ENCODE measurements at regions not wholly inside any gene's neighbourhood (a gene's known extent, or its start where the extent isn't known, plus 50 kb on each side); places are given as distances from the start of the nearest gene placed in this dataset.

- in situ Hi-C loops (cut with MboI; ENCODE audit: low sequenced_read_pairs), result no loop called here
These were observed 54.4 kb downstream of the NIBAN1 start for GRCh38 chr1:184919892-184920291.

GRCh38 chr1:184915463-184916090, 58.7 kb downstream of the NIBAN1 start:
- in situ Hi-C loops (cut with MboI; ENCODE audit: low sequenced_read_pairs), result no loop called here

- in situ Hi-C loops (cut with MboI; ENCODE audit: low sequenced_read_pairs), result no loop called here
These were observed 60.2 kb downstream of the NIBAN1 start for GRCh38 chr1:184914149-184914548.

- in situ Hi-C loops (cut with MboI; ENCODE audit: low sequenced_read_pairs), result no loop called here
These were observed 61.9 kb downstream of the NIBAN1 start for GRCh38 chr1:184912392-184912791.

- in situ Hi-C loops (cut with MboI; ENCODE audit: low sequenced_read_pairs), result no loop called here
These were observed 62.5 kb downstream of the NIBAN1 start for GRCh38 chr1:184911830-184912229.

GRCh38 chr1:184911103-184911745, 63.1 kb downstream of the NIBAN1 start:
- in situ Hi-C loops (cut with MboI; ENCODE audit: low sequenced_read_pairs), result no loop called here

- in situ Hi-C loops (cut with MboI; ENCODE audit: low sequenced_read_pairs), result no loop called here
These were observed 63.6 kb downstream of the NIBAN1 start for GRCh38 chr1:184910691-184911091.

- in situ Hi-C loops (cut with MboI; ENCODE audit: low sequenced_read_pairs), result no loop called here
These were observed 64.3 kb downstream of the NIBAN1 start for GRCh38 chr1:184910005-184910404.

- in situ Hi-C loops (cut with MboI; ENCODE audit: low sequenced_read_pairs), result no loop called here
These were observed 65.3 kb downstream of the NIBAN1 start for GRCh38 chr1:184909019-184909418.

GRCh38 chr1:184908506-184908905, 65.8 kb downstream of the NIBAN1 start:
- in situ Hi-C loops (cut with MboI; ENCODE audit: low sequenced_read_pairs), result no loop called here

GRCh38 chr1:184907500-184907899, 66.8 kb downstream of the NIBAN1 start:
- in situ Hi-C loops (cut with MboI; ENCODE audit: low sequenced_read_pairs), result no loop called here

GRCh38 chr1:184906761-184907160, 67.5 kb downstream of the NIBAN1 start:
- in situ Hi-C loops (cut with MboI; ENCODE audit: low sequenced_read_pairs), result no loop called here

- in situ Hi-C loops (cut with MboI; ENCODE audit: low sequenced_read_pairs), result no loop called here
These were observed 68.5 kb downstream of the NIBAN1 start for GRCh38 chr1:184905601-184906322.

GRCh38 chr1:184903111-184903692, 71.1 kb downstream of the NIBAN1 start:
- in situ Hi-C loops (cut with MboI; ENCODE audit: low sequenced_read_pairs), result no loop called here

- in situ Hi-C loops (cut with MboI; ENCODE audit: low sequenced_read_pairs), result no loop called here
These were observed 73.8 kb downstream of the NIBAN1 start for GRCh38 chr1:184900507-184900906.

GRCh38 chr1:184896000-184896399, 78.3 kb downstream of the NIBAN1 start:
- in situ Hi-C loops (cut with MboI; ENCODE audit: low sequenced_read_pairs), result no loop called here

- in situ Hi-C loops (cut with MboI; ENCODE audit: low sequenced_read_pairs), result no loop called here
These were observed 79.2 kb downstream of the NIBAN1 start for GRCh38 chr1:184895086-184895485.

- in situ Hi-C loops (cut with MboI; ENCODE audit: low sequenced_read_pairs), result no loop called here
These were observed 80.6 kb downstream of the NIBAN1 start for GRCh38 chr1:184893695-184894094.

- in situ Hi-C loops (cut with MboI; ENCODE audit: low sequenced_read_pairs), result no loop called here
These were observed 82.2 kb downstream of the NIBAN1 start for GRCh38 chr1:184892116-184892515.

- in situ Hi-C loops (cut with MboI; ENCODE audit: low sequenced_read_pairs), result no loop called here
These were observed 82.9 kb downstream of the NIBAN1 start for GRCh38 chr1:184891440-184891839.

GRCh38 chr1:184890539-184890973, 83.8 kb downstream of the NIBAN1 start:
- in situ Hi-C loops (cut with MboI; ENCODE audit: low sequenced_read_pairs), result no loop called here

- in situ Hi-C loops (cut with MboI; ENCODE audit: low sequenced_read_pairs), result no loop called here
These were observed 84.4 kb downstream of the NIBAN1 start for GRCh38 chr1:184889902-184890301.
